Endothelial cell of umbilical vein (primary cell): ENCODE measurements at regions not wholly inside any gene's neighbourhood (a gene's known extent, or its start where the extent isn't known, plus 50 kb on each side); places are given as distances from the start of the nearest gene placed in this dataset.

Source experiments
- BruUV-seq: library from RNA; stranded (reverse); fragments of 400-500 nt; replicated peaks from 2 replicates; lab custom pipeline; 2021; lab: Mats Ljungman, UMichigan
- CTCF ChIA-PET: fragments of 300-600, 350-600 bp; sonication (Branson Sonifier 250); formaldehyde crosslinking; loops from one replicate; lab custom pipeline; 2021; ENCODE audit warnings: antibody characterized with exemption, inconsistent platforms; lab: Charles Lee
- POLR2A ChIA-PET: fragments of 300-600, 350-600 bp; sonication (Branson Sonifier 250); formaldehyde crosslinking; loops from one replicate; lab custom pipeline; 2021; ENCODE audit warnings: antibody characterized with exemption, inconsistent platforms; lab: Charles Lee
- DNase-seq: peaks from one replicate; pipeline ENCODE4 v3.0.0-alpha.2; 2011; ENCODE audit warnings: low read depth, low spot score
- FAIRE-seq: peaks from 2 replicates; lab custom pipeline; 2011; peaks lifted over from hg19 to GRCh38; lab: Jason Lieb, UNC
- H2AFZ ChIP-seq: 2 replicates; pipeline ENCODE4 v1.6.0; 2012; ENCODE audit warnings: low read depth, low read length, control low read depth, inconsistent platforms
- H3K27ac ChIP-seq: 2 replicates; pipeline ENCODE4 v1.5.1; 2011; ENCODE audit warnings: low read depth, mild to moderate bottlenecking, control low read depth, low read length, moderate library complexity; ENCODE audit not compliant: insufficient read depth
- H3K27me3 ChIP-seq, 2 experiments: 2 replicates each; pipeline versions ENCODE4 v1.6.0 to v1.6.1; 2011; ENCODE audit warnings: low read length in 2 of 2, mixed read lengths in 1 of 2; ENCODE audit not compliant: control insufficient read depth in 2 of 2, insufficient read depth in 2 of 2
- H3K36me3 ChIP-seq, 2 experiments: 2 replicates in 1 of 2; 3 replicates in 1 of 2; pipeline ENCODE4 v1.5.1; 2011; ENCODE audit warnings: low read length in 2 of 2, mild to moderate bottlenecking in 1 of 2, moderate library complexity in 1 of 2; ENCODE audit not compliant: control insufficient read depth in 2 of 2, insufficient read depth in 2 of 2; ENCODE audit errors: extremely low read depth in 1 of 2
- H3K4me1 ChIP-seq: 3 replicates; pipeline ENCODE4 v1.5.1; 2011; ENCODE audit warnings: mild to moderate bottlenecking, low read length; ENCODE audit not compliant: control insufficient read depth, insufficient read depth; ENCODE audit errors: extremely low read depth
- H3K4me2 ChIP-seq: 2 replicates; pipeline ENCODE4 v1.6.1; 2011; ENCODE audit warnings: low read length, control low read depth, mixed read lengths; ENCODE audit not compliant: insufficient read depth
- H3K4me3 ChIP-seq, 3 experiments: fragments of 200-600 bp in 1 of 3; sonication (generic), shearing (Covaris generic) in 1 of 3; replicated peaks in 1 of 3; 2 replicates each; pipeline ENCODE4 v1.5.1; 2011 to 2016; ENCODE audit warnings: control low read depth in 3 of 3, low read length in 3 of 3, mild to moderate bottlenecking in 2 of 3, inconsistent platforms in 1 of 3, low read depth in 1 of 3, moderate library complexity in 1 of 3; ENCODE audit not compliant: insufficient read depth in 1 of 3
- H3K79me2 ChIP-seq: 2 replicates; pipeline ENCODE4 v1.6.0; 2012; ENCODE audit warnings: low read length, inconsistent platforms; ENCODE audit not compliant: control insufficient read depth, insufficient read depth
- H3K9ac ChIP-seq: replicated peaks from 2 replicates; pipeline ENCODE3; 2011; ENCODE audit warnings: low read length, control low read depth; ENCODE audit not compliant: insufficient read depth; ENCODE audit errors: extremely low read depth
- H3K9me1 ChIP-seq: replicated peaks from 3 replicates; pipeline ENCODE4 v1.6.0; 2011; ENCODE audit warnings: mild to moderate bottlenecking, low read length; ENCODE audit not compliant: control insufficient read depth, insufficient read depth; ENCODE audit errors: extremely low read depth
- H3K9me3 ChIP-seq: replicated peaks from 2 replicates; pipeline ENCODE4 v1.5.1; 2012; ENCODE audit warnings: low read length, inconsistent platforms; ENCODE audit not compliant: control insufficient read depth, insufficient read depth
- H4K20me1 ChIP-seq: replicated peaks from 2 replicates; pipeline ENCODE3; 2011; ENCODE audit warnings: mild to moderate bottlenecking, low read length; ENCODE audit not compliant: control insufficient read depth, insufficient read depth; ENCODE audit errors: extremely low read depth
- EZH2 ChIP-seq: IDR thresholded peaks from 2 replicates; pipeline ENCODE4 v1.6.1; 2012; ENCODE audit warnings: borderline replicate concordance, low read depth, mild to moderate bottlenecking, moderate library complexity, low read length, inconsistent platforms; ENCODE audit not compliant: severe bottlenecking
- FOS ChIP-seq: IDR thresholded peaks from 2 replicates; pipeline ENCODE4 v1.6.1; 2011; ENCODE audit warnings: mild to moderate bottlenecking, low read length, moderate library complexity, borderline replicate concordance; ENCODE audit not compliant: insufficient read depth
- GATA2 ChIP-seq: IDR thresholded peaks from 2 replicates; pipeline ENCODE4 v1.7.0; 2011; ENCODE audit warnings: low read depth, mild to moderate bottlenecking, moderate library complexity, mixed read lengths, low read length; ENCODE audit not compliant: insufficient read length, insufficient read depth
- JUN ChIP-seq: IDR thresholded peaks from 2 replicates; pipeline ENCODE4 v1.6.1; 2011; ENCODE audit warnings: borderline replicate concordance, low read depth; ENCODE audit not compliant: insufficient read length, insufficient read depth
- MYC ChIP-seq: IDR thresholded peaks from one replicate; pipeline ENCODE4 v1.6.1; 2011; ENCODE audit warnings: mild to moderate bottlenecking, low read depth, low read length
- POLR2A ChIP-seq: IDR thresholded peaks from 2 replicates; pipeline ENCODE4 v1.6.1; 2012; ENCODE audit warnings: low read depth, mild to moderate bottlenecking, control low read depth, low read length
- POLR2AphosphoS5 ChIP-seq: IDR thresholded peaks from 2 replicates; pipeline ENCODE4 v1.6.1; 2012; ENCODE audit warnings: low read depth, mild to moderate bottlenecking, control low read depth, low read length, moderate library complexity; ENCODE audit not compliant: insufficient read depth
- dilution Hi-C: fragments of 300-500 bp; cut with MboI; formaldehyde crosslinking; loops from one replicate; pipeline ENCODE4 v1.15.0; 2019; ENCODE audit warnings: low sequenced_read_pairs; ENCODE audit not compliant: extremely low pct_ligation_motif_present
- intact Hi-C: fragments of 100-400 bp; cut with micrococcal nuclease; formaldehyde crosslinking; loops from one replicate; pipeline ENCODE4 v1.10.0; 2022
- TF ChIP-seq, protein P1 (sequence below): IDR thresholded peaks from 2 replicates; pipeline ENCODE4 v1.6.1; 2011; ENCODE audit not compliant: insufficient read depth, insufficient read length
- TF ChIP-seq, protein P2 (sequence below), 2 donors: IDR thresholded peaks; 1 replicate in 1 of 2; 2 replicates in 1 of 2; pipeline ENCODE4 v1.5.1; 2011; ENCODE audit warnings: low read length in 2 of 2, mild to moderate bottlenecking in 2 of 2, moderate library complexity in 2 of 2, control low read depth in 1 of 2, inconsistent platforms in 1 of 2, low read depth in 1 of 2; ENCODE audit not compliant: insufficient read depth in 1 of 2; ENCODE audit errors: extremely low read depth in 1 of 2

DNA sequence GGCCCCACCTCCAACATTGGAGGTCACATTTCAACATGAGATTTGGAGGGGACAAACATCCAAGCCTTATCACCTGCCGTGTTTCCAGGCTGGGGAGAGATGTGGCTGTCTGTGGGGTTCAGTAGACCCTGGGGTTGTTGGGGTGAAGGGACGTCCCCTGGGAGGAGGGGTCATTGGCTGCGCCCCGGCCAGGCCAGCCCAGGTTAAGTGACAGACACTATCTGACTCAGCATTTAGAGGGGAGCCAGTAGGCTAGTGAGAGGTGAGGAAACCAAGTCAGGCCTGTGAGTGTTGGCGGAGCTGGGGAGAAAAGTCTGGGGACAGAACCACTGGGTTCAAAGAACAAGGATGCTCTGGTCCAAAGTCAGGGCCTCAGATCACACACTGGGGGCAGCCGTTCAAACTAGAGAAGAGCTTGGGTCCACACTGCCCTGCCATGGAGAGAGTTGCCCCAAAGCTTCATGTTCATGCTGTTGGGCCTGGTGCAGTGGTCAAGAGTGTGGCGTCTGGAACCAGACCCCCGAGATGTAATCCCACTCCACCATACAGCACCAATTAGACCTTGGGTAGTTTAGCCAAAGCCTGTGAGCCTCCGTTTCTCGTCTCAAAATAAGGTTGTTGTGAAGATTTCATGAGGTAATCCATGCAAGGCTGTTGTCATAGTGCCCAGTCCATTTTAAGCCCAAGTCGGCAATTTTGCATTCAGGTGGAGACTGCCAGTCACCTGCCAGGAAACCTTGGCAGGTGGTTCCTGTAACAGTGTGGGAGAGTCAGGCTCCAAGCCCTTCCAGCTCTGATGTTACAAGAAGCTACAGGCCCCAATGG is 1289.6 kb downstream of the TBC1D22A start:
- DNase-seq = no peak
- TF ChIP-seq, protein P1, sequence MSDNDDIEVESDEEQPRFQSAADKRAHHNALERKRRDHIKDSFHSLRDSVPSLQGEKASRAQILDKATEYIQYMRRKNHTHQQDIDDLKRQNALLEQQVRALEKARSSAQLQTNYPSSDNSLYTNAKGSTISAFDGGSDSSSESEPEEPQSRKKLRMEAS = no peak
- TF ChIP-seq POLR2AphosphoS5 (no peak), POLR2A (no peak), JUN (no peak), FOS (no peak), MYC (no peak), GATA2 (no peak), EZH2 (no peak)
- TF ChIP-seq, protein P2, sequence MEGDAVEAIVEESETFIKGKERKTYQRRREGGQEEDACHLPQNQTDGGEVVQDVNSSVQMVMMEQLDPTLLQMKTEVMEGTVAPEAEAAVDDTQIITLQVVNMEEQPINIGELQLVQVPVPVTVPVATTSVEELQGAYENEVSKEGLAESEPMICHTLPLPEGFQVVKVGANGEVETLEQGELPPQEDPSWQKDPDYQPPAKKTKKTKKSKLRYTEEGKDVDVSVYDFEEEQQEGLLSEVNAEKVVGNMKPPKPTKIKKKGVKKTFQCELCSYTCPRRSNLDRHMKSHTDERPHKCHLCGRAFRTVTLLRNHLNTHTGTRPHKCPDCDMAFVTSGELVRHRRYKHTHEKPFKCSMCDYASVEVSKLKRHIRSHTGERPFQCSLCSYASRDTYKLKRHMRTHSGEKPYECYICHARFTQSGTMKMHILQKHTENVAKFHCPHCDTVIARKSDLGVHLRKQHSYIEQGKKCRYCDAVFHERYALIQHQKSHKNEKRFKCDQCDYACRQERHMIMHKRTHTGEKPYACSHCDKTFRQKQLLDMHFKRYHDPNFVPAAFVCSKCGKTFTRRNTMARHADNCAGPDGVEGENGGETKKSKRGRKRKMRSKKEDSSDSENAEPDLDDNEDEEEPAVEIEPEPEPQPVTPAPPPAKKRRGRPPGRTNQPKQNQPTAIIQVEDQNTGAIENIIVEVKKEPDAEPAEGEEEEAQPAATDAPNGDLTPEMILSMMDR (IDR thresholded peaks at IDR 0.05; ENCODE audit: extremely low read depth in 1 of 2, insufficient read depth in 1 of 2, low read depth in 1 of 2, low read length in 2 of 2) = no peak
- Histone ChIP-seq H3K9ac (no peak overlapping the region), H3K4me1 (no peaks in the 10 kb centered on the region), H3K4me3 (no peak overlapping the region), H3K36me3 (no peaks in the 10 kb centered on the region), H3K27me3 (no peaks in the 10 kb centered on the region), H3K79me2 (no peaks in the 10 kb centered on the region), H3K27ac (no peak overlapping the region), H3K4me2 (no peak overlapping the region), H3K9me3 (peaks cover 7% of the 10 kb centered on the region), H2AFZ (no peak overlapping the region), H3K9me1 (no peaks in the 10 kb centered on the region), H4K20me1 (no peaks in the 10 kb centered on the region)
- dilution Hi-C loops (no loop called here), intact Hi-C loops (no loop called here)
- BruUV-seq = no TSS peak
- ChIA-PET CTCF (no interaction called here), POLR2A (no interaction called here)
- FAIRE-seq = no peak
